Astrocyte (in vitro differentiated cells and primary cell): ENCODE measurements at regions not wholly inside any gene's neighbourhood (a gene's known extent, or its start where the extent isn't known, plus 50 kb on each side); places are given as distances from the start of the nearest gene placed in this dataset.

Experiments
- EZH2 ChIP-seq: IDR thresholded peaks from 2 replicates; pipeline ENCODE4 v1.6.1; 2012; ENCODE audit warnings: mild to moderate bottlenecking, low read length, inconsistent platforms; ENCODE audit not compliant: insufficient read depth
- TF ChIP-seq, protein P1 (sequence below): IDR thresholded peaks from 2 replicates; pipeline ENCODE4 v1.5.1; 2011; ENCODE audit warnings: low read depth, mild to moderate bottlenecking, inconsistent platforms, low read length, moderate library complexity; ENCODE audit not compliant: insufficient read depth

DNA sequence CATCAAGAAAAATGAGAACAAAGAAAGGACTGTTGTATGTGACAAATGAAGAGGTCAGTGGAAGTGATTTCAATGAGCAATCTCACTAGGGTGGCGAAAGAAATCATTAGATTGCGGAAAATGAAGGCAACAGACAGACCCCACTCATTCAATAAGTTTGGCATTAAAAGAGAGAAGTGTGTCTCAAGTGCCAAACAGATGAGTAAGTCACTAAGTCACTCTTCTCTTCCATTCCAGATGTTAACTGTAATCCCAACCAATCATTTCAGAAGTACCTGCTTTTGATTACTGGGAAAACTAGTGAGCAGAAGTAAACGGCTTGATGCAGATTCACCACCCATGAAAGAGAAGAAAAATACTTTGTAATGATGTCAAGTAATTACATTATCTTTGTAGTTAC lies 144.3 kb upstream of the PRMT6 start:
- TF ChIP-seq, protein P1, sequence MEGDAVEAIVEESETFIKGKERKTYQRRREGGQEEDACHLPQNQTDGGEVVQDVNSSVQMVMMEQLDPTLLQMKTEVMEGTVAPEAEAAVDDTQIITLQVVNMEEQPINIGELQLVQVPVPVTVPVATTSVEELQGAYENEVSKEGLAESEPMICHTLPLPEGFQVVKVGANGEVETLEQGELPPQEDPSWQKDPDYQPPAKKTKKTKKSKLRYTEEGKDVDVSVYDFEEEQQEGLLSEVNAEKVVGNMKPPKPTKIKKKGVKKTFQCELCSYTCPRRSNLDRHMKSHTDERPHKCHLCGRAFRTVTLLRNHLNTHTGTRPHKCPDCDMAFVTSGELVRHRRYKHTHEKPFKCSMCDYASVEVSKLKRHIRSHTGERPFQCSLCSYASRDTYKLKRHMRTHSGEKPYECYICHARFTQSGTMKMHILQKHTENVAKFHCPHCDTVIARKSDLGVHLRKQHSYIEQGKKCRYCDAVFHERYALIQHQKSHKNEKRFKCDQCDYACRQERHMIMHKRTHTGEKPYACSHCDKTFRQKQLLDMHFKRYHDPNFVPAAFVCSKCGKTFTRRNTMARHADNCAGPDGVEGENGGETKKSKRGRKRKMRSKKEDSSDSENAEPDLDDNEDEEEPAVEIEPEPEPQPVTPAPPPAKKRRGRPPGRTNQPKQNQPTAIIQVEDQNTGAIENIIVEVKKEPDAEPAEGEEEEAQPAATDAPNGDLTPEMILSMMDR, result no peak
- TF ChIP-seq EZH2, result no peak
